ENCODE measurements at regions not wholly inside any gene's neighbourhood (a gene's known extent, or its start where the extent isn't known, plus 50 kb on each side); places are given as distances from the start of the nearest gene placed in this dataset.

DNA sequence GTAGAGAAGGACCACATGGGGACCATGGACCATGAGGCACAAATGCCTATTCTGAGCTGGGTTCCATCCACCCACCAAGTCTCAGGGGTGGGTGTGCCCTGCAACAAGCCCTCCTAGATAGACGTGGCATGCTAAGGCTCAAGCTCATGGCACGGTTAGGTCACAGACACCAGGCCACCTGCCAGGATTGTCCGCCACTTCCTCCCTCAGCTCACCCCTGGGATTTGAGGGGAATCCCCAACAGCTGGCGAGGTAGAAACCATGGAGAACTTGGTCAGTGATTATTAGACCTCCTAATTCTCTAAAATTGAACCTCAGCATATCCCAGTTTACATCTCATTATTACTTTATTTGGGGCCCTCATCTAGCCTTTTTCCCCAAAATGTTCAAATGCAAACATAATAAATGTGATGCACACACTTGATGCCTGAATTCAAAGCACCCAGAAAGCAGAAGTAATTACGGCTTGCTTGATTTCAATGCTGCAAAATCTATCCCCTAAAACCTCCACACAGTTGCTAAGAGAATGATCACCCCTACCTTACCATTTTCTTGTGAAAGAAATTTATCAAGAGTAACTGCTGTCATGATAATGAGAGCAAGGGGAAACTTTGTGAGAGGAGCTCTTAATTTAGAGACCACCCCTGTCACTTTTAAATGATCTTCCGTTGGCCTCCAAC is 366.6 kb upstream of the PFKP start:
- TF ChIP-seq, protein P1, sequence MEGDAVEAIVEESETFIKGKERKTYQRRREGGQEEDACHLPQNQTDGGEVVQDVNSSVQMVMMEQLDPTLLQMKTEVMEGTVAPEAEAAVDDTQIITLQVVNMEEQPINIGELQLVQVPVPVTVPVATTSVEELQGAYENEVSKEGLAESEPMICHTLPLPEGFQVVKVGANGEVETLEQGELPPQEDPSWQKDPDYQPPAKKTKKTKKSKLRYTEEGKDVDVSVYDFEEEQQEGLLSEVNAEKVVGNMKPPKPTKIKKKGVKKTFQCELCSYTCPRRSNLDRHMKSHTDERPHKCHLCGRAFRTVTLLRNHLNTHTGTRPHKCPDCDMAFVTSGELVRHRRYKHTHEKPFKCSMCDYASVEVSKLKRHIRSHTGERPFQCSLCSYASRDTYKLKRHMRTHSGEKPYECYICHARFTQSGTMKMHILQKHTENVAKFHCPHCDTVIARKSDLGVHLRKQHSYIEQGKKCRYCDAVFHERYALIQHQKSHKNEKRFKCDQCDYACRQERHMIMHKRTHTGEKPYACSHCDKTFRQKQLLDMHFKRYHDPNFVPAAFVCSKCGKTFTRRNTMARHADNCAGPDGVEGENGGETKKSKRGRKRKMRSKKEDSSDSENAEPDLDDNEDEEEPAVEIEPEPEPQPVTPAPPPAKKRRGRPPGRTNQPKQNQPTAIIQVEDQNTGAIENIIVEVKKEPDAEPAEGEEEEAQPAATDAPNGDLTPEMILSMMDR (IDR thresholded peaks at IDR 0.05) = no peak
- no peaks in the 10 kb centered on the region for H3K4me1 ChIP-seq
- no peak overlapping the region for H3K4me3 ChIP-seq
- no peaks in the 10 kb centered on the region for H3K27me3 ChIP-seq
- H3K27ac ChIP-seq = no peak overlapping the region
- H3K36me3 ChIP-seq = no peaks in the 10 kb centered on the region
- intact Hi-C loops (cut with DNase I; ENCODE audit: low total_unique reads) = no loop called here
- DNase-seq = no peak
- H3K9me3 ChIP-seq = no peaks in the 10 kb centered on the region

DNA sequence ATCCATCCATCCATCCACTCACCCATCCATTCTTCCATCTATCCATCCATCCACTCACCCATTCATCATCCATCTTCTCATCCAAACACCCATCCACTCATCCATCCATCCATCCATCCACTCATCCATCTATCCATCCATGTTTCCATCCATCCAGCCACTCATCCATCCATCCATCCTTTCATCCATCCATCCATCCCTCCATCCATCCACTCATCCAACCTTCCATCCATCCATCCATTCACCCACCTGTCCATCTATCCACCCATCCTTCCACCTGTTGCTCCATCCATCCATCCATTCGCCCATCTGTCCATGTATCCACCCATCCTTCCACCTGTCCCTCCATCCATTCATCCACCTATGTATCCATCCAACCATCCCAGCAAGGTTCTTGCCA is 378.4 kb upstream of the PFKP start:
- no peak for DNase-seq
- H3K27ac ChIP-seq = no peak overlapping the region
- H3K4me3 ChIP-seq = no peak overlapping the region
- no peaks in the 10 kb centered on the region for H3K4me1 ChIP-seq
- intact Hi-C loops (cut with DNase I; ENCODE audit: low total_unique reads) = no loop called here
- no peaks in the 10 kb centered on the region for H3K9me3 ChIP-seq
- no peaks in the 10 kb centered on the region for H3K27me3 ChIP-seq
- no peaks in the 10 kb centered on the region for H3K36me3 ChIP-seq
- TF ChIP-seq, protein P1 (IDR thresholded peaks at IDR 0.05) = no peak

DNA sequence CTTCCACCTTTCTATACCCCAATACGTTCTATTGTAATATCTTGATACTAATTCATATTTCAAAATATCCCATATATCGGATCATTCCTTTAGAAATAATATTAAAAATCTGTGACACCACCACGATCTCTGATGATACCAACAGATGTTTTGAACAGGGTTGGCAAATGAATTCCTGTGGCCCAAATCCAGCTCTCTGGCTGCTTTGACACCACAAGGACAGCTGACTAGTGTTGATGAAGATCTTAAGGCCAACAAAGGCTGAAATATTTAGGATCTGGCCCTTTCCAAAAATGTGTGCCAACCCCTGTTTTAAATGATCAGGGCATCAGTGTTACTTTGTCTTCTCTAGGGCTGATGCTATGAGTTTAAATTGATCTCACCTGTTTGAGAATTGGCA is 380.7 kb upstream of the PFKP start:
- no peaks in the 10 kb centered on the region for H3K36me3 ChIP-seq
- H3K4me1 ChIP-seq = no peaks in the 10 kb centered on the region
- H3K27ac ChIP-seq = no peak overlapping the region
- no peak overlapping the region for H3K4me3 ChIP-seq
- no peaks in the 10 kb centered on the region for H3K9me3 ChIP-seq
- intact Hi-C loops (cut with DNase I; ENCODE audit: low total_unique reads) = no loop called here
- TF ChIP-seq, protein P1 (IDR thresholded peaks at IDR 0.05) = no peak
- no peak for DNase-seq
- no peaks in the 10 kb centered on the region for H3K27me3 ChIP-seq

DNA sequence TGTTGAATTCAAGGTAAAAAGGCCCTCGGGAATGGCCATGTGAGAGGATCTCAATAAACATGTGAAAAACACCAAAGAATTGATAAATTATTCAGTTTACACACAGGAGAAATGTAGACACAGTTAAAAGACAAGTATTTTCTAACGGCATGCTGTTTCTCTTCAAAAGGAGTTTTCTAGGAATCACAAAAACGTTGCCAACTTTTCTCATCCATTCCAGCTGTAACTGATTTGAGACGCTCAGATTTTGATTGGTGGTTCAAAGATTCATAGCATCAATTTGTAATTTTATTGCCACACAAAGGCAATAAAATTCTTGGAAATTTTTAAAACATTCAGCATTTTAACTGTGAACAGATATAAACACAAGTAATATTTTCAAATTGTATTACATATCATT is 384.9 kb upstream of the PFKP start:
- Histone ChIP-seq H3K36me3 (no peaks in the 10 kb centered on the region), H3K27ac (no peak overlapping the region), H3K9me3 (no peaks in the 10 kb centered on the region), H3K4me3 (no peak overlapping the region), H3K27me3 (no peaks in the 10 kb centered on the region), H3K4me1 (no peaks in the 10 kb centered on the region)
- intact Hi-C loops (cut with DNase I; ENCODE audit: low total_unique reads) = no loop called here
- TF ChIP-seq, protein P1 (IDR thresholded peaks at IDR 0.05) = no peak
- DNase-seq = no peak

DNA sequence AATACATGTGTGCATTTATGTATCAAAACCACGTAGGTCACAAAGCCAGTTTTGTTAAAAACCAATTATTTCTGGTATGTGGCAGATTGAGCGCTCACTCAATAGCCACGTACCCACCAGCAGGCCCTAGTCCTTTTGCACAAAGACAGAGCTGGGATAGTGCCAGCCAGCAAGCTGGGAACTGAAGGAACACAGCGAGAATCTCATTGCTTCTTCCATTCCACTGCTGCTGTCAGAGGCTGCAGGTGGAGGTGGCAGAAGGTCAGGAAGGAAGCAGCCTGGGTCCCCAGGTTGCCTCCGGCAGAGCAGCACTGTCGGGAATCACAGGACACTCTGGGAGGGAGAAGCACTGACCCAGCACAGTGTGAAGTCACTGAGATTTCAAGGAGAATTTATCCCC is 385.5 kb upstream of the PFKP start:
- TF ChIP-seq, protein P1 (IDR thresholded peaks at IDR 0.05) = no peak
- Histone ChIP-seq H3K4me1 (no peaks in the 10 kb centered on the region), H3K9me3 (no peaks in the 10 kb centered on the region), H3K27ac (no peak overlapping the region), H3K27me3 (no peaks in the 10 kb centered on the region), H3K36me3 (no peaks in the 10 kb centered on the region), H3K4me3 (no peak overlapping the region)
- intact Hi-C loops (cut with DNase I; ENCODE audit: low total_unique reads) = no loop called here
- no peak for DNase-seq

DNA sequence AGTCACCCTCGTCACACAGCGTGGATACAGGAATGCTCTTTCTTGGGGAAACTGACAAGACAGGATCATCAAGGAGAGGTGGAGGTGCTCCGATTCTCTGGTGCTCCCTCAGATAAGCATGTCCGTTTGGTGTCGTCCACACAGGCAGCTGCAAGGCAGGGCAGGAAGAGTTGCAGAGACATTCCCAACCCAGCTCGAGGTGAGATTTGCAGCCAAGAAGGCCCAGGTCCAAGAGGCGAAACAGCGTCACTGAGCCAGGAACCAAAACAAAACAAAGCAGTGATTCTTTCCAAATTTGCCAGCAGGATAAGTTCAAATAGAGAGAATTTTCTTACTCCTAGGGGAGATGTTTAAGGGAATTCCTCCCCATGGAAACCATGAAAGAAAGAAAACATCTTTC is 386.5 kb upstream of the PFKP start:
- TF ChIP-seq, protein P1 (IDR thresholded peaks at IDR 0.05) = no peak
- Histone ChIP-seq H3K27me3 (no peaks in the 10 kb centered on the region), H3K4me1 (no peaks in the 10 kb centered on the region), H3K27ac (no peak overlapping the region), H3K9me3 (no peaks in the 10 kb centered on the region), H3K36me3 (no peaks in the 10 kb centered on the region), H3K4me3 (no peak overlapping the region)
- DNase-seq = no peak
- intact Hi-C loops (cut with DNase I; ENCODE audit: low total_unique reads) = no loop called here

Measured in tibial artery (tissue), 4 donors.